CMK (cell line): ENCODE measurements at regions not wholly inside any gene's neighbourhood (a gene's known extent, or its start where the extent isn't known, plus 50 kb on each side); places are given as distances from the start of the nearest gene placed in this dataset.

Experiments
- DNase-seq: peaks from one replicate; pipeline ENCODE4 v3.0.0-alpha.2; 2010; ENCODE audit warnings: low read depth

DNA sequence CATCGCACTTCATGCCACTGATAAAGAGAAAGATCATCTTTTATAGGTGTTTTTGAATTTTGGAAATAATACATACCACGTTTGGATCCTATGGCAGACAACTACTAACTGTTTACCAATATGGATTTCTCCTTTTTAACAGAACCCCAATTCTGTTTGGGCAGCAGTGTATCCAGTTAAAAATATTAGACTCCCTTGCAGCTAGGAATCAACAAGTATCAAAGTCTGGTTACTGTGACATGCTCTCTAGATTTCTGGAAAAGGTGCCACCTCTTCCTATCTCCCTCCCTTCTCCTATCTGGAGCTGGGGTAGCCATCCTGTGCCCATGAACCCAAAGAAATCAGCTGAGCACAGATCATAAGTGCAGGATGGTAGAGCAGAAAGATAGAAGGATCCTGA lies 54.1 kb upstream of the DTNBP1 start:
- DNase-seq: no peak

DNA sequence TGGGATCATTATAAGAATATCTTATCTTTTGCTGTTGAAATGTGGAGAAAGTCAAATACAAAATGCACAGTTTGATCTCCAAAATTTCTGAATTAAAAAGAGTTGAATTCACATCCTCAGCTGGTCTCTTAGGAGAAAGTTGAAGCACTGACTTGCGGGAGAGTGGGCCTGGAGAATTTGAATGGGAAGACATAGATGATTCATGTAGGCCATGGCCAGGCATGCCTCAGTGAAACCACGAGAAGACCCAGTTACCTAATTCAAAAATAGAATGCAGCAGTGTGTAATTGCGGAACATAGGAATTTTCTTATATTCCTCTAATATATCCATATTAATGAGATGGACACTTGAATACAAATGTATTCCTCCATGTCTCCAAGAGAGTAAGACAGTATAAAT lies 53.0 kb upstream of the DTNBP1 start:
- DNase-seq: no peak

DNA sequence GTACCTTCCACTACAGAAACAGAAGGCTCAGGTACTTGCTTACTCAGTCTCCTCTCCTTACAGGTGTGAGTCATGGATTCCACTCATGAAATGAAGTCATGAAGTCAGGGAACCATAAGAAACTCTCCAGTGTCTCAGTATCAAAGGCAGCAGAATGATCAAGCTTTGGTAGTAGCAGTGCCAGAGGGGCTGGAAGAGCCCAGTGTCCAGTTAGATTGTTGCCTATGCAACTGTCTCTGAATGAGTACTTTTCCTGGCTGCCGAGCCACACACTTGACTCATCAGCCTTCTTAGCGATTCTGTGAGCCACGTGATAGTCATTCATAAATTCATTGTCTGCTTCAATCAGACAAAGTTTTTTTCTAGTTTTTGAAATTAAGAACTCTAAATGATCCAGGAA lies 52.2 kb upstream of the DTNBP1 start:
- DNase-seq: no peak

DNA sequence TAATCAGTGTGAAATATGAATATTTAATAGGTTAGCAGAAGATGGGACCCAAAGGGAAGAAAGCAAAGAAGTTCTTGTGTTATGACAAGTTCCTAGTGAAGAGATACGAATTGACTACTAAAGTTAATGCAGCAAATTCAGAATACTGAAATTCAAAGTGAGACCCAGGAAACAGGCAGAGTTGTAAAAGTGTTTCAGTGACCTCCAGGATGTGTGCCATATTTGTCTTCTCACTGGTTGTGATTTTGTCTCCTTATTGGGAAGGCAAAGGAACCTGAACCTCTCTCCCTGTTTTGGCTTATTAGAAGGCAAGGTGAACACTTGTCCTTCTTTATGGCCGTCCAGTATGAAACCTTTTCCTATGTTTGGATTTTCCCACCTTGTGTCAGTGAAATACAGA lies 51.8 kb upstream of the DTNBP1 start:
- no peak for DNase-seq

DNA sequence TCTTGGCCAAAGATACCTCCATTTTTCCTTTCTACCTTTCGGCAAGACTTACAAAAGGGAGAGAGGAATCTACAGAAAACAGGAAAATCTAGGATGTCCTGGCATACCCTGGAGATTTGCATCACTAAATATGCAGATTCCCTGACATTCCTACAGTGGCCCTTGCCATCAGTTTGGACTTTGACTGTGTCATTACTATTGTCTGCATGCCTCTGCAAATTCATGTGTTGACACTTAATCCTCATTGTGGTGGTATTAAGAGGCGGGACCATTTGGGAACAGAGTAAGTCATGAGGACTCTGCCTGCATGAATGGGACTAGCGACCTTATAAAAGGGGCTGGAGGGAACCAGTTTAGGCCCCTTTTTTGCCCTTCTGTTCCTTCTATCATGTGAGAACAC lies 50.5 kb upstream of the DTNBP1 start:
- DNase-seq: no peak

DNA sequence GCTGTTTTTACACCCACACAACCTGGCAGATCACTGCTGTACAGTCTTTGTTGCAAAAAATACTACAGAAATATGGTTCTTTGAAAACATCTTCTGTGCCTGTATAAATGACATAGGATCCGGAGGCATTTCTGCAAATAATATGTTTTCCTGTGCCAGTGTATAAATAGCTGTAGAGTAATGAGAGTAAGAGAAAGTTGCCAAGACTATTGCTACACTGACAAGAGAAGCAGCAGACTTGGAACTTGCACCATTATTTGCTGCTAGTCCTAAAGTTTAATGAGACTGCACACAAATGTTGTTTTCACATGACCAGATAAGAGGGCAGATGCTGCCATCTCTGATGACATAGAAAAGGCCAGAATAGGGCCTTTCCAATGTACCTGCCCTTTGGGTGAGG lies 50.0 kb upstream of the DTNBP1 start:
- DNase-seq: no peak
